OCI-LY7 (cell line): ENCODE measurements at regions not wholly inside any gene's neighbourhood (a gene's known extent, or its start where the extent isn't known, plus 50 kb on each side); places are given as distances from the start of the nearest gene placed in this dataset.
A peak's percentile ranks its signal among the peaks of the same experiment; 100 is the strongest.

ENCODE experiments used
- BruUV-seq: library from RNA; stranded (reverse); fragments of 400-500 nt; replicated peaks from 2 replicates; lab custom pipeline; 2021; lab: Mats Ljungman, UMichigan
- CTCF ChIA-PET: fragments of 300-600 bp; sonication (Branson Sonifier 250); formaldehyde crosslinking; loops from one replicate; lab custom pipeline; 2022; ENCODE audit warnings: antibody characterized with exemption; ENCODE audit not compliant: unreplicated experiment; lab: Charles Lee
- POLR2A ChIA-PET: fragments of 300-600 bp; sonication (Branson Sonifier 250); formaldehyde crosslinking; loops from one replicate; lab custom pipeline; 2022; ENCODE audit warnings: antibody characterized with exemption; lab: Charles Lee
- DNase-seq: peaks from one replicate; pipeline ENCODE4 v3.0.0-alpha.2; 2015; ENCODE audit warnings: low spot score
- H2AFZ ChIP-seq: fragments of 200-600 bp; sonication (generic), shearing (Covaris generic); 2 replicates; pipeline ENCODE4 v1.6.1; 2014; ENCODE audit warnings: mild to moderate bottlenecking, antibody characterized with exemption, low read length, moderate library complexity
- H3K27ac ChIP-seq: fragments of 200-600 bp; sonication (generic); 2 replicates; pipeline ENCODE4 v1.5.1; 2014; ENCODE audit warnings: mixed run types, low read depth, mild to moderate bottlenecking, moderate library complexity, low read length, inconsistent platforms; ENCODE audit not compliant: poor library complexity, severe bottlenecking
- H3K36me3 ChIP-seq: fragments of 200-600 bp; sonication (generic); 2 replicates; pipeline ENCODE4 v1.6.1; 2014; ENCODE audit warnings: mild to moderate bottlenecking, antibody characterized with exemption, low read length, moderate library complexity, mixed read lengths; ENCODE audit not compliant: insufficient read depth
- H3K4me1 ChIP-seq: fragments of 200-600 bp; sonication (generic); 2 replicates; pipeline ENCODE4 v1.5.1; 2014; ENCODE audit warnings: mild to moderate bottlenecking, low read length; ENCODE audit not compliant: insufficient read depth, poor library complexity, severe bottlenecking
- H3K4me2 ChIP-seq: fragments of 200-600 bp; sonication (generic); 2 replicates; pipeline ENCODE4 v1.6.1; 2014; ENCODE audit warnings: mild to moderate bottlenecking, low read length
- H3K4me3 ChIP-seq: fragments of 200-600 bp; sonication (generic); 2 replicates; pipeline ENCODE4 v1.5.1; 2014; ENCODE audit warnings: mild to moderate bottlenecking, low read depth, low read length; ENCODE audit not compliant: poor library complexity, severe bottlenecking
- H3K79me2 ChIP-seq: fragments of 200-600 bp; sonication (generic); 2 replicates; pipeline ENCODE4 v1.6.1; 2016; ENCODE audit warnings: low read depth, mild to moderate bottlenecking, low read length, moderate library complexity, mixed read lengths; ENCODE audit not compliant: insufficient read depth
- H3K9me2 ChIP-seq: fragments of 200-600 bp; sonication (generic); 2 replicates; pipeline ENCODE4 v1.6.1; 2016; ENCODE audit warnings: mild to moderate bottlenecking, low read length, mixed read lengths; ENCODE audit not compliant: insufficient read depth
- H3K9me3 ChIP-seq: fragments of 200-600 bp; sonication (generic); 2 replicates; pipeline ENCODE4 v1.6.1; 2014; ENCODE audit warnings: mild to moderate bottlenecking, mixed run types, low read length, mixed read lengths
- H4K20me1 ChIP-seq: fragments of 200-600 bp; sonication (generic); 2 replicates; pipeline ENCODE4 v1.6.1; 2014; ENCODE audit warnings: mild to moderate bottlenecking, antibody characterized with exemption, low read length, moderate library complexity, mixed read lengths; ENCODE audit not compliant: insufficient read depth
- CTCF ChIP-seq: fragments of 200-600 bp; sonication (generic); conservative IDR thresholded peaks from 2 replicates; pipeline ENCODE4 v1.5.1; 2014; ENCODE audit warnings: mild to moderate bottlenecking, antibody characterized with exemption, low read length, moderate library complexity, mixed read lengths
- EZH2phosphoT487 ChIP-seq: fragments of 200-600 bp; sonication (generic); IDR thresholded peaks from 2 replicates; pipeline ENCODE4 v1.6.1; 2018; ENCODE audit warnings: low read depth, borderline replicate concordance, mild to moderate bottlenecking, mixed run types, antibody characterized with exemption, low read length, moderate library complexity, mixed read lengths
- intact Hi-C: fragments of 100-400 bp; cut with micrococcal nuclease; formaldehyde crosslinking; loops from one replicate; pipeline ENCODE4 v1.10.0; 2022; ENCODE audit not compliant: unreplicated experiment

GRCh38 chr1:172895050-172895460, 155.7 kb downstream of the TNFSF18 start:
- ChIA-PET POLR2A (interaction anchor here (0.6 to 2.5 kb wide), 10 partner anchors 8 to 697 kb away, joined by 3 to 8 read pairs (median 4); no protein-coding TSS in a partner anchor), CTCF (interaction anchor here (0.6 kb wide), 2 partner anchors 168 to 536 kb away, joined by 3 to 7 read pairs; no protein-coding TSS in a partner anchor)
- no peaks in the 10 kb centered on the region for H3K9me2 ChIP-seq
- H3K27ac ChIP-seq = peak overlapping the region; percentile 28
- peak overlapping the region; percentile 94 for H2AFZ ChIP-seq
- intact Hi-C loops = no loop called here
- H3K79me2 ChIP-seq = no peaks in the 10 kb centered on the region
- H3K4me3 ChIP-seq = peak overlapping the region; percentile 57
- no peaks in the 10 kb centered on the region for H3K36me3 ChIP-seq
- peak overlapping the region; percentile 71 for H3K4me2 ChIP-seq
- H4K20me1 ChIP-seq = no peaks in the 10 kb centered on the region
- BruUV-seq = no TSS peak
- peaks cover 13% of the 10 kb centered on the region for H3K4me1 ChIP-seq
- DNase-seq = peak; percentile 65
- TF ChIP-seq EZH2phosphoT487 (no peak), CTCF (no peak)
- no peaks in the 10 kb centered on the region for H3K9me3 ChIP-seq

GRCh38 chr1:172895761-172896160, 155.0 kb downstream of the TNFSF18 start:
- Histone ChIP-seq H3K36me3 (no peaks in the 10 kb centered on the region), H3K27ac (no peak overlapping the region), H3K4me3 (no peak overlapping the region), H3K4me1 (peaks cover 13% of the 10 kb centered on the region), H3K9me3 (no peaks in the 10 kb centered on the region), H3K79me2 (no peaks in the 10 kb centered on the region), H2AFZ (peak overlapping the region; percentile 56; the same call in 1 of the 2 replicates), H3K9me2 (no peaks in the 10 kb centered on the region), H4K20me1 (no peaks in the 10 kb centered on the region), H3K4me2 (peak overlapping the region; percentile 71)
- ChIA-PET POLR2A (interaction anchor here (0.6 to 2.5 kb wide), 9 partner anchors 9 to 696 kb away, joined by 3 to 8 read pairs (median 4); no protein-coding TSS in a partner anchor), CTCF (interaction anchor here (0.6 kb wide), 1 partner anchor 169 kb away, joined by 7 read pairs; no protein-coding TSS in a partner anchor)
- TF ChIP-seq EZH2phosphoT487 = no peak
- TF ChIP-seq CTCF = no peak
- no TSS peak for BruUV-seq
- no peak for DNase-seq
- intact Hi-C loops = no loop called here

- Histone ChIP-seq H3K9me3 (no peaks in the 10 kb centered on the region), H3K79me2 (no peaks in the 10 kb centered on the region), H3K4me3 (no peak overlapping the region), H3K4me2 (no peak overlapping the region), H3K9me2 (no peaks in the 10 kb centered on the region), H2AFZ (no peak overlapping the region), H3K36me3 (no peaks in the 10 kb centered on the region), H4K20me1 (no peaks in the 10 kb centered on the region), H3K4me1 (peaks cover 13% of the 10 kb centered on the region), H3K27ac (no peak overlapping the region)
- CTCF ChIA-PET = no interaction called here
- DNase-seq = no peak
- POLR2A ChIA-PET = interaction anchor here (1.3 to 1.7 kb wide), 3 partner anchors 8 to 12 kb away, joined by 3 to 4 read pairs (median 4); no protein-coding TSS in a partner anchor
- intact Hi-C loops = no loop called here
- no TSS peak for BruUV-seq
- TF ChIP-seq CTCF = no peak
- no peak for TF ChIP-seq EZH2phosphoT487
Observed at GRCh38 chr1:172897738-172898137, 153.0 kb downstream of the TNFSF18 start.
